HepG2 (cell line): ENCODE measurements at regions not wholly inside any gene's neighbourhood (a gene's known extent, or its start where the extent isn't known, plus 50 kb on each side); places are given as distances from the start of the nearest gene placed in this dataset.

Experiments used
- ATAC-seq: fragments of 200-7000 bp; cut with Tn5 transposase; 3 replicates; pipeline ENCODE4 v1.9.1; 2020; ENCODE audit warnings: mild to moderate bottlenecking, moderate library complexity
- BruUV-seq: library from RNA; stranded (reverse); fragments of 400-500 nt; replicated peaks from 2 replicates; lab custom pipeline; 2021; lab: Mats Ljungman, UMichigan
- CTCF ChIA-PET: fragments of 300-600 bp; formaldehyde crosslinking; extraction: SDS; loops from one replicate; lab custom pipeline; 2021; ENCODE audit warnings: low total read pairs, inconsistent platforms, low intra/inter-chr PET ratio; lab: Yijun Ruan, JAX
- POLR2A ChIA-PET: fragments of 350-600 bp; sonication (Branson Sonifier 250); formaldehyde crosslinking; loops from one replicate; lab custom pipeline; 2020; ENCODE audit warnings: antibody characterized with exemption, inconsistent platforms; lab: Yijun Ruan, JAX
- DNase-seq: peaks from one replicate; pipeline ENCODE4 v3.0.0-alpha.2; 2015; ENCODE audit warnings: low spot score
- FAIRE-seq: peaks from 3 replicates; lab custom pipeline; 2011; peaks lifted over from hg19 to GRCh38; lab: Jason Lieb, UNC
- H2AFZ ChIP-seq: one replicate; pipeline ENCODE4 v1.6.1; 2011; ENCODE audit warnings: low read length, inconsistent platforms
- H3K27ac ChIP-seq: fragments of 300-600 bp; 3 replicates; pipeline ENCODE4 v1.8.0; 2011; ENCODE audit warnings: mixed run types, mild to moderate bottlenecking, mixed read lengths, low read length, inconsistent platforms; ENCODE audit not compliant: insufficient read depth; ENCODE audit errors: extremely low read length
- H3K27me3 ChIP-seq, 2 experiments: fragments of 200-600 bp in 1 of 2; 2 replicates in 1 of 2; 3 replicates in 1 of 2; pipeline versions ENCODE4 v1.6.0 to v1.8.0; 2011; ENCODE audit warnings: low read length in 2 of 2, mild to moderate bottlenecking in 2 of 2, moderate library complexity in 2 of 2, inconsistent platforms in 1 of 2; ENCODE audit not compliant: insufficient read depth in 2 of 2, control insufficient read depth in 1 of 2
- H3K36me3 ChIP-seq, 2 experiments: fragments of 200-600 bp in 1 of 2; replicated peaks in 1 of 2; 2 replicates in 1 of 2; 3 replicates in 1 of 2; pipeline versions ENCODE4 v1.5.1 to v1.8.0; 2011; ENCODE audit warnings: low read length in 2 of 2, inconsistent platforms in 1 of 2; ENCODE audit not compliant: insufficient read depth in 2 of 2, control insufficient read depth in 1 of 2
- H3K4me1 ChIP-seq: 2 replicates; pipeline ENCODE4 v1.5.1; 2012; ENCODE audit warnings: low read length, inconsistent platforms; ENCODE audit not compliant: insufficient read depth
- H3K4me2 ChIP-seq: 2 replicates; pipeline ENCODE4 v1.6.0; 2011; ENCODE audit warnings: low read depth, low read length, inconsistent platforms
- H3K4me3 ChIP-seq, 3 experiments: fragments of 200-600 bp in 1 of 3; sonication (generic), shearing (Covaris generic) in 1 of 3; replicated peaks in 1 of 3; 2 replicates each; pipeline ENCODE4 v1.5.1; 2011 to 2016; ENCODE audit warnings: low read length in 3 of 3, inconsistent platforms in 2 of 3, low read depth in 2 of 3, mild to moderate bottlenecking in 2 of 3, control low read depth in 1 of 3, mixed read lengths in 1 of 3; ENCODE audit not compliant: insufficient read depth in 1 of 3
- H3K79me2 ChIP-seq: one replicate; pipeline ENCODE4 v1.6.1; 2011; ENCODE audit warnings: low read length, inconsistent platforms; ENCODE audit not compliant: insufficient read depth
- H3K9ac ChIP-seq: 2 replicates; pipeline ENCODE4 v1.6.0; 2011; ENCODE audit warnings: mild to moderate bottlenecking, low read depth, low read length, inconsistent platforms; ENCODE audit not compliant: insufficient read depth
- H3K9me3 ChIP-seq: 2 replicates; pipeline ENCODE4 v1.5.1; 2012; ENCODE audit warnings: mild to moderate bottlenecking, low read length
- H4K20me1 ChIP-seq: 2 replicates; pipeline ENCODE4 v1.6.0; 2011; ENCODE audit warnings: inconsistent platforms, mild to moderate bottlenecking, low read length, moderate library complexity; ENCODE audit not compliant: insufficient read depth
- CBFB ChIP-seq: sonication (generic); formaldehyde crosslinking; IDR thresholded peaks from 2 replicates; pipeline ENCODE4 v1.4.0; 2020; ENCODE audit warnings: missing genetic modification reagents
- PCBP1 ChIP-seq: fragments of 200-400 bp; formaldehyde crosslinking; IDR thresholded peaks from 2 replicates; pipeline ENCODE4 v1.6.1; 2017; ENCODE audit warnings: mild to moderate bottlenecking, low read depth, low read length, borderline replicate concordance
- RXRA ChIP-seq: sonication (generic); formaldehyde crosslinking; IDR thresholded peaks from 2 replicates; pipeline ENCODE4 v1.5.1; 2020; ENCODE audit warnings: missing genetic modification reagents
- ZZZ3 ChIP-seq: sonication (generic); formaldehyde crosslinking; IDR thresholded peaks from 2 replicates; pipeline ENCODE4 v1.4.0; 2020; ENCODE audit warnings: missing genetic modification reagents, mild to moderate bottlenecking, borderline replicate concordance
- WGBS: methylation state at CpG from one replicate; pipeline ENCODE4 v1.1.6; 2017; ENCODE audit warnings: low lambda C conversion rate; 5-methylcytosine and 5-hydroxymethylcytosine counted together
- in situ Hi-C: cut with HindIII; loops from 2 replicates; pipeline ENCODE4 v1.10.0; 2017; ENCODE audit warnings: low pct_unique_long_range_greater_than_20kb; ENCODE audit not compliant: extremely low pct_ligation_motif_present
- intact Hi-C: fragments of 100-400 bp; cut with micrococcal nuclease; formaldehyde crosslinking; loops from one replicate; pipeline ENCODE4 v1.10.0; 2022; ENCODE audit not compliant: unreplicated experiment

DNA sequence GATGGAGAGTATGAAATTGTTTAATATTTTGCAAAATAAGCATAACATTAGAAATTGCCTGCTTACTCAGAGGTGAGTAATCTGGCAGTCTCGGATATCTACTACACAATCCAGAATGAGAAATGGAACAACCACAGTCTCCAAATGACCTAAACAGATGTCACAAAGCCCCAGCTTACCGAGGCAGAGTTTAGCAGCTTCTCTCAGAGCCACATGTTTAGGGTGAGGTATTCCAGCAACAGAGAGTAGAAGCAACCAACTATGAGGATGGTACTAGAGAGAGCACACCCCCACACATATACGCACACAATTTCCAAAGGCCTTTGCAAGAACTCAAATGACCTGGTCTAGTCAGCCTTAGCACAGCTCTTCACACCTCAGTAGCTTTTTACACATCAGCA is 122.7 kb upstream of the LPAR1 start (continued):
- TF ChIP-seq RXRA (CRISPR knock-in tag), result no peak
- TF ChIP-seq, all 625 proteins: peak for 0

DNA sequence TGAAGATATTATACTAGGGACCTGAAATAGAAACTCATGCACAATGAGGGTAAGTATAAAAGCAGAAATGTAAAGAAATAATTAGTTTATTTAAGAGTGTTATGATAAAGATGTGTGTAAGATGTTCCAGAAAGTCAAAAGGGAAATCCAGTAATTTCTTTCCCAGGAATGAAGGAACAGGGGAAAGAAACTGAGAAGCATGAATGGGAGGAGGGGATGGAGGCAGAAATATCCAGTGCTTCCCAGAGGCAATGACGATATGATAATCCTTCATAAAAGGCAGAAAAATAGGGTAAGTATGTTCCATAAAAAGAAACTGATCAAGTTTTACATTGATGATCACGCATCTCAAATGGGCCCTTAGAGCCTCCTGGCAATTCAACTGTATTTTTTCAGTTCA is 120.7 kb upstream of the LPAR1 start:
- BruUV-seq, result no TSS peak

DNA sequence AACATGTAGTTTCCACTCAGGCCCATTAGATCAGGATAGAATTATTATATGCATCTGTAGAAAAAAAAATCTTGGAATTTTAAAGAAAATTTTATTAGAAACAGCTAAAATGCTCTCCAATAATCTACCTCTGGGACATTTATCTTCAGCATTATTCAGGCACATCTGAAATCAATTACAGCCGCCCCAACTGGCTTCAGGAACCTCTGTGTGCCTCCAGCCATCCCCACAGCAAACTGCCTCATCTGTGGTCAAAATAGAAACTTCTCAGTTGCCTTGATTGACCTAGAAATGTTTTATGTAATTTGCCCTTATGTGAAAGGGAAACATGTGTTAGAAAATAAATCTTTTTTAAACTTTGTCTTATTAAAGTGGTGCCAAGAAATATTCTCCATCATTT is 120.1 kb upstream of the LPAR1 start:
- H3K4me1 ChIP-seq, result no peaks in the 10 kb centered on the region
- in situ Hi-C loops, result no loop called here
- no peaks in the 10 kb centered on the region for H3K36me3 ChIP-seq
- H3K9ac ChIP-seq, result no peak overlapping the region
- H3K27me3 ChIP-seq, result no peaks in the 10 kb centered on the region; a peak in 1 of 5 replicates
- no peaks in the 10 kb centered on the region for H3K79me2 ChIP-seq
- no peak overlapping the region for H3K4me3 ChIP-seq
- no peak for FAIRE-seq
- H2AFZ ChIP-seq, result no peak overlapping the region
- no peaks in the 10 kb centered on the region for H4K20me1 ChIP-seq
- CTCF ChIA-PET, result no interaction called here
- POLR2A ChIA-PET, result no interaction called here
- ATAC-seq, result no peak
- H3K27ac ChIP-seq, result no peak overlapping the region
- DNase-seq, result no peak
- TF ChIP-seq PCBP1 (no peak), CBFB (CRISPR knock-in tag) (no peak)
- no peak overlapping the region for H3K4me2 ChIP-seq
- WGBS, result 6% methylated on average over 1 of the region's 1 CpG
- BruUV-seq, result no TSS peak
- H3K9me3 ChIP-seq, result no peaks in the 10 kb centered on the region
- intact Hi-C loops, result no loop called here

More for the DNA sequence above, 120.7 kb upstream of the LPAR1 start:
- CTCF ChIA-PET, result no interaction called here
- Histone ChIP-seq H3K9me3 (no peaks in the 10 kb centered on the region), H3K36me3 (no peaks in the 10 kb centered on the region), H3K4me2 (no peak overlapping the region), H3K27me3 (no peaks in the 10 kb centered on the region; a peak in 2 of 5 replicates), H2AFZ (no peak overlapping the region), H3K4me1 (no peaks in the 10 kb centered on the region), H3K79me2 (no peaks in the 10 kb centered on the region), H4K20me1 (no peaks in the 10 kb centered on the region), H3K4me3 (no peak overlapping the region), H3K9ac (no peak overlapping the region), H3K27ac (no peak overlapping the region)
- in situ Hi-C loops (no loop called here), intact Hi-C loops (no loop called here)
- DNase-seq, result no peak
- no peak for FAIRE-seq
- WGBS, result 0% methylated on average over 2 of the region's 2 CpGs
- TF ChIP-seq ZZZ3 (CRISPR knock-in tag), result no peak
- ATAC-seq, result no peak
- POLR2A ChIA-PET, result no interaction called here
